ENCODE measurements at regions not wholly inside any gene's neighbourhood (a gene's known extent, or its start where the extent isn't known, plus 50 kb on each side); places are given as distances from the start of the nearest gene placed in this dataset.

GRCh38 chr5:33242277-33242676, 198.5 kb upstream of the TARS1 start:
- no peak for TF ChIP-seq POLR2A (IDR thresholded peaks at IDR 0.05; ENCODE audit: low read depth)
- no peak for TF ChIP-seq CTCF (IDR thresholded peaks at IDR 0.05)
- TF ChIP-seq POLR2AphosphoS5 (IDR thresholded peaks at IDR 0.05): no peak
- TF ChIP-seq EP300 (IDR thresholded peaks at IDR 0.05): no peak

All from esophagus muscularis mucosa (tissue), 4 donors.